ENCODE measurements at regions not wholly inside any gene's neighbourhood (a gene's known extent, or its start where the extent isn't known, plus 50 kb on each side); places are given as distances from the start of the nearest gene placed in this dataset.

DNA sequence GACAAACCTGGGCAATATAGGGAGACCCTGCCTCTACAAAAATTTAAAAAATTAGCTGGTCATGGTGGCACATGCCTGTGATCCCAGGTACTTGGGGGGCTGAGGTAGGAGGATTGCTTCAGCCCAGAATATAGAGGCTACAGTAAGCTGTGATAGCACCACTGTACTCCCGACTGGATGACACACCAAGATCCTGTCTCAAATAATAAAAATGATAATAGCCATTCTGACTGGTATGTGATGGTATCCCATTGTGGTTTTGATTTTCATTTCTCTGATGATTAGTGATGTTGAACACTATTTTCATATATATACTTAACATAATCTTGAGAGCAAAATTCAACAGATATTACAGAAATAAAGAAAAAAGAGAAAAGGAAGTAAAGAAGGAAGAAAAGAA is 1491.0 kb upstream of the PIK3C3 start:
- Histone ChIP-seq H3K4me1 (no peaks in the 10 kb centered on the region), H3K9me3 (no peaks in the 10 kb centered on the region), H3K27ac (no peak overlapping the region), H3K36me3 (no peaks in the 10 kb centered on the region), H3K4me3 (no peak overlapping the region), H3K27me3 (no peaks in the 10 kb centered on the region)
- intact Hi-C loops (cut with DNase I): no loop called here
- 72 to 73% methylated on average over 1 of the region's 1 CpG for WGBS, 2 donors
- no peak for DNase-seq
- no peak for TF ChIP-seq POLR2AphosphoS5 (IDR thresholded peaks at IDR 0.05)
- no peak for TF ChIP-seq EP300 (IDR thresholded peaks at IDR 0.05)
- TF ChIP-seq POLR2A (IDR thresholded peaks at IDR 0.05): no peak
- TF ChIP-seq, protein P1, sequence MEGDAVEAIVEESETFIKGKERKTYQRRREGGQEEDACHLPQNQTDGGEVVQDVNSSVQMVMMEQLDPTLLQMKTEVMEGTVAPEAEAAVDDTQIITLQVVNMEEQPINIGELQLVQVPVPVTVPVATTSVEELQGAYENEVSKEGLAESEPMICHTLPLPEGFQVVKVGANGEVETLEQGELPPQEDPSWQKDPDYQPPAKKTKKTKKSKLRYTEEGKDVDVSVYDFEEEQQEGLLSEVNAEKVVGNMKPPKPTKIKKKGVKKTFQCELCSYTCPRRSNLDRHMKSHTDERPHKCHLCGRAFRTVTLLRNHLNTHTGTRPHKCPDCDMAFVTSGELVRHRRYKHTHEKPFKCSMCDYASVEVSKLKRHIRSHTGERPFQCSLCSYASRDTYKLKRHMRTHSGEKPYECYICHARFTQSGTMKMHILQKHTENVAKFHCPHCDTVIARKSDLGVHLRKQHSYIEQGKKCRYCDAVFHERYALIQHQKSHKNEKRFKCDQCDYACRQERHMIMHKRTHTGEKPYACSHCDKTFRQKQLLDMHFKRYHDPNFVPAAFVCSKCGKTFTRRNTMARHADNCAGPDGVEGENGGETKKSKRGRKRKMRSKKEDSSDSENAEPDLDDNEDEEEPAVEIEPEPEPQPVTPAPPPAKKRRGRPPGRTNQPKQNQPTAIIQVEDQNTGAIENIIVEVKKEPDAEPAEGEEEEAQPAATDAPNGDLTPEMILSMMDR (IDR thresholded peaks at IDR 0.05): no peak

DNA sequence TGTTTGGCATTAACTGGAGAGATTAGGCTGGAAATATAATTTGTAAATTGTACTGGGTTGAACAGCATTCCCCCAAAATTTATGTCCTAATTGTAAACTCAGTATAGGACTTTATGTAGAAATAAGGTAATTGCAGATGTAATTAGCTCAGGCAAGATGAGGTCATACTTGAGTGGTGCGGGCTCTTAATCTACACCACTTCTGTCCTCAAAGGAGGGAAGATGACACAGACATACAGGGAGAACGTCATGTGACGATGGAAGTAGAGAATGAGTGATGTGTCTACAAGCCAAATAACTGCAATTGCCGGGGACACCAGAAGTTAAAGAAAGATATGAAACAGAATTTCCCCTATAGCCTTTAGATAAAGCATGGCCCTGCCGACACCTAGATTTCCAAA is 1501.1 kb upstream of the PIK3C3 start:
- Histone ChIP-seq H3K4me1 (no peaks in the 10 kb centered on the region), H3K4me3 (no peak overlapping the region), H3K9me3 (no peaks in the 10 kb centered on the region), H3K27me3 (no peaks in the 10 kb centered on the region), H3K36me3 (no peaks in the 10 kb centered on the region), H3K27ac (no peak overlapping the region)
- intact Hi-C loops (cut with DNase I): no loop called here
- DNase-seq: no peak
- WGBS, 2 donors: 88 to 91% methylated on average over 5 of the region's 5 CpGs
- no peak for TF ChIP-seq POLR2AphosphoS5 (IDR thresholded peaks at IDR 0.05)
- no peak for TF ChIP-seq POLR2A (IDR thresholded peaks at IDR 0.05)
- TF ChIP-seq EP300 (IDR thresholded peaks at IDR 0.05): no peak
- TF ChIP-seq, protein P1 (IDR thresholded peaks at IDR 0.05): no peak

DNA sequence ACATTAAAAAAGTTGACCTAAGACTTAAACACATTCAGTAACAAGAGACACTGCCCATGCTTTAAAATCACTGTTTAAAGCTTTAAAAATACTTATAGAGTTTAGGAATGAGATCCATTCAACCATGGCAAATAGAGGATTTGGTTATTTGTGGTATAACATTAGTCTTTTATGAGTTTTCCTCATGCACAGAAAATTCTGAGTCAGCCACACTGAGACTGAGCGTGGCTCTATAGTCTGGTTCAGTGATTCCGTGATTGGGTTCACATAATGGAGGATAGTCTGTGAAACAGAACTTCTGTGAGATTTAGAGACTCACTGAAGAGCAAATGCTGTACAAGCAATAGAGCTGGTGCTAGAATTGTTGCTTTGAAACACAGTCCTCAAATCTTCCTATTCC is 1502.4 kb upstream of the PIK3C3 start:
- intact Hi-C loops (cut with DNase I): no loop called here
- no peaks in the 10 kb centered on the region for H3K9me3 ChIP-seq
- H3K4me3 ChIP-seq: no peak overlapping the region
- no peak overlapping the region for H3K27ac ChIP-seq
- H3K27me3 ChIP-seq: no peaks in the 10 kb centered on the region
- 90 to 91% methylated on average over 2 of the region's 2 CpGs for WGBS, 2 donors
- no peaks in the 10 kb centered on the region for H3K36me3 ChIP-seq
- no peak for TF ChIP-seq EP300 (IDR thresholded peaks at IDR 0.05)
- TF ChIP-seq, protein P1 (IDR thresholded peaks at IDR 0.05): no peak
- TF ChIP-seq POLR2A (IDR thresholded peaks at IDR 0.05): no peak
- TF ChIP-seq POLR2AphosphoS5 (IDR thresholded peaks at IDR 0.05): no peak
- no peaks in the 10 kb centered on the region for H3K4me1 ChIP-seq
- no peak for DNase-seq

DNA sequence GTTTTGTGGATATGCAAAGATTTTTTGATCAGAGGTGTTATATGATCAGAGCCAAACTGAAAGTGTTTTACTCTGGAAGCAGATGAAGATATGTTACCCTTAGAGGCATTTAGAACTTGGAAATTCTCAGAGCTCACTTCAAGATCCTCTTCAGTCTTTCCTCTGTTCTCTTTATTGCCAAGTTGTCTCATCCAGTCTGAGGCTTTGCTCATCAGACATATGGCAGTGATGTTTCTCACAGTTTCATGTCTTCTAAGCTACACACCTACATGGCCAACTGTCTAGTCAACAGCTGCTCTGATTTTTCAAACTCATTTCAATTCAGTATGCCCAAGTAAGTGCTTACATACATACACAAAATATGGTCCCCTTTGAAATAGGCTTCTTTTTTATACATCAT is 1504.3 kb upstream of the PIK3C3 start:
- DNase-seq: no peak
- Histone ChIP-seq H3K4me3 (no peak overlapping the region), H3K27me3 (no peaks in the 10 kb centered on the region), H3K27ac (no peak overlapping the region), H3K4me1 (no peaks in the 10 kb centered on the region), H3K9me3 (no peaks in the 10 kb centered on the region), H3K36me3 (no peaks in the 10 kb centered on the region)
- intact Hi-C loops (cut with DNase I): no loop called here
- TF ChIP-seq EP300 (IDR thresholded peaks at IDR 0.05) (no peak), POLR2A (IDR thresholded peaks at IDR 0.05) (no peak), POLR2AphosphoS5 (IDR thresholded peaks at IDR 0.05) (no peak)
- TF ChIP-seq, protein P1 (IDR thresholded peaks at IDR 0.05): no peak

DNA sequence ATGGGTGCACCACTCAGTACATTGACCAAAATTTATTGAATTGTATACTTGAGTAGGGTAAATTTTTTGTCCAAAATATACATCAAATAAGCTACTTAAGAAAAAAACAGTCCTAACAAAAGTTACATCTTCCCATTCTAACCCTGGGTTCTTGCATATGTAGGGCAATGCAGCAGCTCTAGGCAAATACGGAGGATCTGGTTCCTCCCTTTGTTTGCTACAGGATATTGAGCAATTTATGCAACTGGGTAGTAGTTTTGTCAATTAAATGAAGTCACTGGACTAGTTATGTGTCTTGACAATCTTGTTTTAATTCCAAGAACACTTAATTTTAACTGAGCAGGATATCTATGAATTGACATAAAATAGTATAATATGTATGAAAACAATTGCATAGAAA is 1507.2 kb upstream of the PIK3C3 start:
- intact Hi-C loops (cut with DNase I): no loop called here
- H3K27me3 ChIP-seq: no peaks in the 10 kb centered on the region
- no peaks in the 10 kb centered on the region for H3K9me3 ChIP-seq
- WGBS, 2 donors: 47 to 64% methylated on average over 1 of the region's 1 CpG
- TF ChIP-seq POLR2A (IDR thresholded peaks at IDR 0.05): no peak
- TF ChIP-seq, protein P1 (IDR thresholded peaks at IDR 0.05): no peak
- no peak for TF ChIP-seq POLR2AphosphoS5 (IDR thresholded peaks at IDR 0.05)
- TF ChIP-seq EP300 (IDR thresholded peaks at IDR 0.05): no peak
- no peak for DNase-seq
- no peak overlapping the region for H3K4me3 ChIP-seq
- no peaks in the 10 kb centered on the region for H3K4me1 ChIP-seq
- H3K36me3 ChIP-seq: no peaks in the 10 kb centered on the region
- no peak overlapping the region for H3K27ac ChIP-seq

Measured in sigmoid colon (tissue), 6 donors.